ENCODE measurements at regions not wholly inside any gene's neighbourhood (a gene's known extent, or its start where the extent isn't known, plus 50 kb on each side); places are given as distances from the start of the nearest gene placed in this dataset.

- TF ChIP-seq CTCF (IDR thresholded peaks at IDR 0.05) (no peak), EZH2 (IDR thresholded peaks at IDR 0.05) (no peak)
Observed at GRCh38 chr12:61397668-61398067, 862.5 kb upstream of the USP15 start.
